A549 (cell line): ENCODE measurements at regions not wholly inside any gene's neighbourhood (a gene's known extent, or its start where the extent isn't known, plus 50 kb on each side); places are given as distances from the start of the nearest gene placed in this dataset.

Source experiments
- ATAC-seq, 2 experiments: fragments of 200-7000 bp in 1 of 2; fragments of >200 bp in 1 of 2; cut with Nextera tagmentation in 1 of 2; cut with Tn5 transposase in 1 of 2; 3 replicates each; pipeline versions ENCODE4 v1.8.0 to v1.9.1; 2018 to 2020; ENCODE audit warnings: mild to moderate bottlenecking in 1 of 2, moderate library complexity in 1 of 2
- CTCF ChIA-PET: fragments of 300-600 bp; sonication (Branson Sonifier 250); formaldehyde crosslinking; extraction: SDS; loops from one replicate; lab custom pipeline; 2021; ENCODE audit warnings: antibody characterized with exemption, inconsistent platforms; lab: Yijun Ruan, JAX
- POLR2A ChIA-PET: fragments of 350-600 bp; formaldehyde crosslinking; extraction: SDS; loops from one replicate; lab custom pipeline; 2021; ENCODE audit warnings: antibody characterized with exemption, inconsistent platforms; lab: Yijun Ruan, JAX
- DNase-seq, 2 experiments: peaks; one replicate each; pipeline versions ENCODE4 v3.0.0 to v3.0.0-alpha.2; 2011 to 2016; ENCODE audit warnings: low read depth in 1 of 2, low spot score in 1 of 2
- FAIRE-seq: peaks from 2 replicates; lab custom pipeline; 2011; peaks lifted over from hg19 to GRCh38; lab: Jason Lieb, UNC
- H3K27ac ChIP-seq, 2 experiments: fragments of >200 bp; sonication (Bioruptor Twin); formaldehyde crosslinking; 3 replicates each; pipeline ENCODE4 v1.5.1; 2016 to 2017
- H3K4me1 ChIP-seq: fragments of >200 bp; sonication (Bioruptor Twin); formaldehyde crosslinking; 3 replicates; pipeline ENCODE4 v1.6.1; 2016
- H3K4me2 ChIP-seq: fragments of >200 bp; sonication (Bioruptor Twin); formaldehyde crosslinking; 3 replicates; pipeline ENCODE4 v1.6.1; 2016
- H3K4me3 ChIP-seq: fragments of >200 bp; sonication (Bioruptor Twin); formaldehyde crosslinking; 3 replicates; pipeline ENCODE4 v1.5.1; 2016
- H3K9me3 ChIP-seq: fragments of >200 bp; sonication (Bioruptor Twin); formaldehyde crosslinking; 3 replicates; pipeline ENCODE4 v1.6.1; 2016
- ATOH8 ChIP-seq: fragments of 250-450 bp; sonication (Bioruptor Pico); IDR thresholded peaks from 2 replicates; pipeline ENCODE4 v1.5.0; 2020; ENCODE audit warnings: low read depth, mild to moderate bottlenecking, moderate library complexity
- BHLHE40 ChIP-seq: IDR thresholded peaks from 2 replicates; pipeline ENCODE4 v1.6.1; 2012; ENCODE audit warnings: low read depth, low read length, inconsistent platforms
- CBX2 ChIP-seq: fragments of 200-600 bp; sonication (generic); IDR thresholded peaks from 2 replicates; pipeline ENCODE4 v1.6.1; 2016; ENCODE audit warnings: low read depth, mild to moderate bottlenecking, borderline replicate concordance
- CBX8 ChIP-seq: fragments of 200-600 bp; sonication (generic); IDR thresholded peaks from 2 replicates; pipeline ENCODE4 v1.6.1; 2016
- CHD4 ChIP-seq: fragments of 200-600 bp; sonication (generic); IDR thresholded peaks from 2 replicates; pipeline ENCODE4 v1.6.1; 2016; ENCODE audit warnings: antibody characterized with exemption, mild to moderate bottlenecking, borderline replicate concordance
- EHF ChIP-seq: fragments of 250-450 bp; sonication (Bioruptor Pico); IDR thresholded peaks from 2 replicates; pipeline ENCODE4 v1.5.0; 2020; ENCODE audit warnings: mild to moderate bottlenecking
- FOSB ChIP-seq: fragments of 250-450 bp; sonication (Bioruptor Pico); IDR thresholded peaks from 2 replicates; pipeline ENCODE4 v1.5.0; 2020; ENCODE audit warnings: mild to moderate bottlenecking, moderate library complexity
- FOSL2 ChIP-seq, 2 experiments: fragments of 450-650 bp in 1 of 2; fragments of >200 bp in 1 of 2; sonication (Bioruptor Twin) in 1 of 2; formaldehyde crosslinking; IDR thresholded peaks; 2 replicates each; pipeline versions ENCODE4 v1.5.0 to v1.6.1; 2016 to 2020; ENCODE audit warnings: mild to moderate bottlenecking in 1 of 2, moderate library complexity in 1 of 2
- GATA3 ChIP-seq: IDR thresholded peaks from 2 replicates; pipeline ENCODE4 v1.6.1; 2012; ENCODE audit warnings: borderline replicate concordance
- HDAC2 ChIP-seq: fragments of 200-600 bp; sonication (generic); IDR thresholded peaks from 2 replicates; pipeline ENCODE4 v1.6.1; 2016
- HOXB5 ChIP-seq: fragments of 250-450 bp; sonication (Bioruptor Pico); IDR thresholded peaks from 2 replicates; pipeline ENCODE4 v1.5.0; 2020; ENCODE audit warnings: mild to moderate bottlenecking, moderate library complexity
- KDM1A ChIP-seq: fragments of 200-600 bp; sonication (generic); IDR thresholded peaks from 2 replicates; pipeline ENCODE4 v1.6.1; 2016; ENCODE audit warnings: low read depth, mild to moderate bottlenecking
- MAFK ChIP-seq: fragments of 450-650 bp; IDR thresholded peaks from 2 replicates; pipeline ENCODE4 v1.6.1; 2014; ENCODE audit not compliant: partially characterized antibody
- RAD21 ChIP-seq, 2 experiments: fragments of >200 bp in 1 of 2; sonication (Bioruptor Twin) in 1 of 2; formaldehyde crosslinking in 1 of 2; IDR thresholded peaks in 1 of 2; conservative IDR thresholded peaks in 1 of 2; 2 replicates in 1 of 2; 3 replicates in 1 of 2; pipeline ENCODE4 v1.6.1; 2012 to 2018; ENCODE audit warnings: inconsistent platforms in 1 of 2
- RCOR1 ChIP-seq: fragments of 150-350 bp; IDR thresholded peaks from 2 replicates; pipeline ENCODE4 v1.6.1; 2014; ENCODE audit warnings: antibody characterized with exemption, low read length, low read depth
- SREBF2 ChIP-seq: fragments of 450-650 bp; IDR thresholded peaks from 2 replicates; pipeline ENCODE4 v1.6.1; 2014; ENCODE audit warnings: mild to moderate bottlenecking, moderate library complexity
- WGBS: methylation state at CpG from one replicate; pipeline ENCODE4 v1.1.6; 2017; ENCODE audit errors: missing lambda C conversion rate; 5-methylcytosine and 5-hydroxymethylcytosine counted together
- TF ChIP-seq, protein P1 (sequence below): fragments of 200-600 bp; sonication (generic); IDR thresholded peaks from 2 replicates; pipeline ENCODE4 v1.6.1; 2016; ENCODE audit warnings: antibody characterized with exemption, mild to moderate bottlenecking, moderate library complexity
- TF ChIP-seq, protein P2 (sequence below): fragments of >200 bp; sonication (Bioruptor Twin); formaldehyde crosslinking; IDR thresholded peaks from 2 replicates; pipeline ENCODE4 v1.6.1; 2016

DNA sequence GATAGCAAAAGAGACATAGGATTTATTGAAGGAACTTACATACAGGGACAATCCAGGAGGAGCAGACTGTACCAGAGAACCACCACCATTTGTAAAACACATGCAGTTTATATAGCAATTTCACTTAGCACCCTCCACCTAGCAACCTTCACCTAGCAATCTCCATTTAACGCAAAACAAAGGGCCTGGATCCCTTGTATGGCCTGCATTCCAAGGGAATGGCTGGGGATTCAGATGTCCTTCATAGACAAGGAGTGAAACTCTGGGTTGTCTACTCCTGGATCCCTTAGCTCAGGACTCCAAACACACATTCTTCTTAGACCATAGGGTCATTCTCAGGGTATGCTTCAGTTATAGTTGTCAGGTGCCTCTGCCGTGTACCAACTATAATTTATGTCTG is 1324.9 kb downstream of the HACE1 start:
- ATAC-seq, result no peak
- no peak for DNase-seq
- no peaks in the 10 kb centered on the region for H3K4me1 ChIP-seq
- POLR2A ChIA-PET, result no interaction called here
- FAIRE-seq, result no peak
- H3K4me2 ChIP-seq, result no peak overlapping the region
- CTCF ChIA-PET, result no interaction called here
- 0% methylated on average over 2 of the region's 2 CpGs for WGBS
- H3K9me3 ChIP-seq, result no peaks in the 10 kb centered on the region
- H3K27ac ChIP-seq, result no peak overlapping the region
- TF ChIP-seq, protein P1, sequence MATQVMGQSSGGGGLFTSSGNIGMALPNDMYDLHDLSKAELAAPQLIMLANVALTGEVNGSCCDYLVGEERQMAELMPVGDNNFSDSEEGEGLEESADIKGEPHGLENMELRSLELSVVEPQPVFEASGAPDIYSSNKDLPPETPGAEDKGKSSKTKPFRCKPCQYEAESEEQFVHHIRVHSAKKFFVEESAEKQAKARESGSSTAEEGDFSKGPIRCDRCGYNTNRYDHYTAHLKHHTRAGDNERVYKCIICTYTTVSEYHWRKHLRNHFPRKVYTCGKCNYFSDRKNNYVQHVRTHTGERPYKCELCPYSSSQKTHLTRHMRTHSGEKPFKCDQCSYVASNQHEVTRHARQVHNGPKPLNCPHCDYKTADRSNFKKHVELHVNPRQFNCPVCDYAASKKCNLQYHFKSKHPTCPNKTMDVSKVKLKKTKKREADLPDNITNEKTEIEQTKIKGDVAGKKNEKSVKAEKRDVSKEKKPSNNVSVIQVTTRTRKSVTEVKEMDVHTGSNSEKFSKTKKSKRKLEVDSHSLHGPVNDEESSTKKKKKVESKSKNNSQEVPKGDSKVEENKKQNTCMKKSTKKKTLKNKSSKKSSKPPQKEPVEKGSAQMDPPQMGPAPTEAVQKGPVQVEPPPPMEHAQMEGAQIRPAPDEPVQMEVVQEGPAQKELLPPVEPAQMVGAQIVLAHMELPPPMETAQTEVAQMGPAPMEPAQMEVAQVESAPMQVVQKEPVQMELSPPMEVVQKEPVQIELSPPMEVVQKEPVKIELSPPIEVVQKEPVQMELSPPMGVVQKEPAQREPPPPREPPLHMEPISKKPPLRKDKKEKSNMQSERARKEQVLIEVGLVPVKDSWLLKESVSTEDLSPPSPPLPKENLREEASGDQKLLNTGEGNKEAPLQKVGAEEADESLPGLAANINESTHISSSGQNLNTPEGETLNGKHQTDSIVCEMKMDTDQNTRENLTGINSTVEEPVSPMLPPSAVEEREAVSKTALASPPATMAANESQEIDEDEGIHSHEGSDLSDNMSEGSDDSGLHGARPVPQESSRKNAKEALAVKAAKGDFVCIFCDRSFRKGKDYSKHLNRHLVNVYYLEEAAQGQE, result no peak
- TF ChIP-seq KDM1A, result no peak
- TF ChIP-seq GATA3, result no peak
- no peak for TF ChIP-seq SREBF2
- TF ChIP-seq CHD4, result no peak
- no peak for TF ChIP-seq EHF (CRISPR knock-in tag)
- no peak overlapping the region for H3K4me3 ChIP-seq

GRCh38 chr6:103534095-103534494 is 1325.6 kb downstream of the HACE1 start:
- H3K9me3 ChIP-seq, result no peaks in the 10 kb centered on the region
- no peak for ATAC-seq
- TF ChIP-seq GATA3 (no peak), FOSB (CRISPR knock-in tag) (no peak), MAFK (no peak), RCOR1 (no peak), RAD21 (conservative IDR thresholded peaks at IDR 0.05 in 1 of 2, IDR thresholded peaks at IDR 0.05 in 1 of 2) (no peak), CBX2 (no peak), HDAC2 (no peak), CBX8 (no peak), BHLHE40 (no peak), HOXB5 (no peak), FOSL2 (IDR thresholded peaks at IDR 0.05) (no peak), FOSL2 (CRISPR knock-in tag; IDR thresholded peaks at IDR 0.05) (no peak)
- TF ChIP-seq, protein P2, sequence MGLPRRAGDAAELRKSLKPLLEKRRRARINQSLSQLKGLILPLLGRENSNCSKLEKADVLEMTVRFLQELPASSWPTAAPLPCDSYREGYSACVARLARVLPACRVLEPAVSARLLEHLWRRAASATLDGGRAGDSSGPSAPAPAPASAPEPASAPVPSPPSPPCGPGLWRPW, result no peak
- TF ChIP-seq, all 56 proteins: peak for 0
- ChIA-PET POLR2A (no interaction called here), CTCF (no interaction called here)
- Histone ChIP-seq H3K4me3 (no peak overlapping the region), H3K4me1 (no peaks in the 10 kb centered on the region), H3K4me2 (no peak overlapping the region), H3K27ac (no peak overlapping the region)
- DNase-seq, result no peak
- 11% methylated on average over 1 of the region's 1 CpG for WGBS
- FAIRE-seq, result no peak

- no peak for FAIRE-seq
- DNase-seq, result no peak
- ChIA-PET CTCF (no interaction called here), POLR2A (no interaction called here)
- Histone ChIP-seq H3K27ac (no peak overlapping the region), H3K9me3 (no peaks in the 10 kb centered on the region), H3K4me1 (no peaks in the 10 kb centered on the region), H3K4me2 (no peak overlapping the region), H3K4me3 (no peak overlapping the region)
- 0% methylated on average over 2 of the region's 8 CpGs for WGBS
- no peak for ATAC-seq
- TF ChIP-seq ATOH8 (CRISPR knock-in tag) (no peak), FOSL2 (IDR thresholded peaks at IDR 0.05) (no peak), FOSL2 (CRISPR knock-in tag; IDR thresholded peaks at IDR 0.05) (no peak)
- TF ChIP-seq, protein P2, result no peak
These were observed 1337.7 kb downstream of the HACE1 start for GRCh38 chr6:103522045-103522444.
